A549 (cell line): ENCODE measurements at regions not wholly inside any gene's neighbourhood (a gene's known extent, or its start where the extent isn't known, plus 50 kb on each side); places are given as distances from the start of the nearest gene placed in this dataset.

Experiments
- FOSB ChIP-seq: fragments of 250-450 bp; sonication (Bioruptor Pico); IDR thresholded peaks from 2 replicates; pipeline ENCODE4 v1.5.0; 2020; ENCODE audit warnings: mild to moderate bottlenecking, moderate library complexity
- POLR2A ChIP-seq: IDR thresholded peaks from 2 replicates; pipeline ENCODE4 v1.6.1; 2012; ENCODE audit warnings: mild to moderate bottlenecking, low read length
- TF ChIP-seq, protein P1 (sequence below): fragments of >200 bp; sonication (Bioruptor Twin); formaldehyde crosslinking; IDR thresholded peaks from 3 replicates; pipeline ENCODE4 v1.5.1; 2016

DNA sequence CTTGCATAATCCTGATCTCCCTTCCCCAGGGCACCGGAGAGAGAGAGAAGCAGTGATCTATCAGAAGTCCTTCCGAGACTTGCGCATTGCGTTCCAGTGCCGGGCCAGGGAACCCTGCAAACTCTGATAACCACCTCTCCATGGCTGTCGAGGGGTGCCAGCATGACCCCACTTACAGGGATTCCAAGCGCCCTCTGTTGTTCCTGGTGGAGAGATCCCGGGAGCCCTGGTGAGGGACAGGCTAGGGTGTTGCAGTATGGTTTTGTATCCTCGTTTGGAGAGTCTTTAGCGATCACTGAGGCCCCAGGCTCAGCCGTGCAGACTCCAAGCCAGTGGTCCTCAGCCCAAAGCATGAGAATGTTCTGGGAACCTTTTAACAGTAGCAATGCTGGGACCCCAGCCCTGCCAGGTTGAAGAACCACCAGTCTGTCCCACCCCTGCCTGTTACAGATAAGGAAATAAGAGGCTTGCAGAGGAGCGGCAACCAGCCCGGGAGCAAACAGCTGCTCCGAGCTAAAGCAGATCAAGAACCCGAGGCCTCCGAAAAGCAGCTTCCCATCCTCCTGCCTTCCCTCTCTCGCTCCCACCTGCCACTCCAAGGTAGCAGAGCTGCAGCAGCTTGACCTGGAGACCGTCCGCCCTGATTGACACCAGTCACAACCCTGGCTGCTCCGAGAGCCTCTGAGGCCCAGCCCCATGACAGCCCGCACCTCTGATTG lies 150.3 kb upstream of the RPL38 start:
- TF ChIP-seq, protein P1, sequence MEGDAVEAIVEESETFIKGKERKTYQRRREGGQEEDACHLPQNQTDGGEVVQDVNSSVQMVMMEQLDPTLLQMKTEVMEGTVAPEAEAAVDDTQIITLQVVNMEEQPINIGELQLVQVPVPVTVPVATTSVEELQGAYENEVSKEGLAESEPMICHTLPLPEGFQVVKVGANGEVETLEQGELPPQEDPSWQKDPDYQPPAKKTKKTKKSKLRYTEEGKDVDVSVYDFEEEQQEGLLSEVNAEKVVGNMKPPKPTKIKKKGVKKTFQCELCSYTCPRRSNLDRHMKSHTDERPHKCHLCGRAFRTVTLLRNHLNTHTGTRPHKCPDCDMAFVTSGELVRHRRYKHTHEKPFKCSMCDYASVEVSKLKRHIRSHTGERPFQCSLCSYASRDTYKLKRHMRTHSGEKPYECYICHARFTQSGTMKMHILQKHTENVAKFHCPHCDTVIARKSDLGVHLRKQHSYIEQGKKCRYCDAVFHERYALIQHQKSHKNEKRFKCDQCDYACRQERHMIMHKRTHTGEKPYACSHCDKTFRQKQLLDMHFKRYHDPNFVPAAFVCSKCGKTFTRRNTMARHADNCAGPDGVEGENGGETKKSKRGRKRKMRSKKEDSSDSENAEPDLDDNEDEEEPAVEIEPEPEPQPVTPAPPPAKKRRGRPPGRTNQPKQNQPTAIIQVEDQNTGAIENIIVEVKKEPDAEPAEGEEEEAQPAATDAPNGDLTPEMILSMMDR: no peak
- no peak for TF ChIP-seq POLR2A
- no peak for TF ChIP-seq FOSB
